GM19397 (cell line): ENCODE measurements at regions not wholly inside any gene's neighbourhood (a gene's known extent, or its start where the extent isn't known, plus 50 kb on each side); places are given as distances from the start of the nearest gene placed in this dataset.

Experiments
- ATAC-seq: cut with Tn5 transposase; IDR thresholded peaks from one replicate; pipeline ENCODE4 v1.9.1; 2021; ENCODE audit warnings: mild to moderate bottlenecking, moderate library complexity; ENCODE audit not compliant: unreplicated experiment

DNA sequence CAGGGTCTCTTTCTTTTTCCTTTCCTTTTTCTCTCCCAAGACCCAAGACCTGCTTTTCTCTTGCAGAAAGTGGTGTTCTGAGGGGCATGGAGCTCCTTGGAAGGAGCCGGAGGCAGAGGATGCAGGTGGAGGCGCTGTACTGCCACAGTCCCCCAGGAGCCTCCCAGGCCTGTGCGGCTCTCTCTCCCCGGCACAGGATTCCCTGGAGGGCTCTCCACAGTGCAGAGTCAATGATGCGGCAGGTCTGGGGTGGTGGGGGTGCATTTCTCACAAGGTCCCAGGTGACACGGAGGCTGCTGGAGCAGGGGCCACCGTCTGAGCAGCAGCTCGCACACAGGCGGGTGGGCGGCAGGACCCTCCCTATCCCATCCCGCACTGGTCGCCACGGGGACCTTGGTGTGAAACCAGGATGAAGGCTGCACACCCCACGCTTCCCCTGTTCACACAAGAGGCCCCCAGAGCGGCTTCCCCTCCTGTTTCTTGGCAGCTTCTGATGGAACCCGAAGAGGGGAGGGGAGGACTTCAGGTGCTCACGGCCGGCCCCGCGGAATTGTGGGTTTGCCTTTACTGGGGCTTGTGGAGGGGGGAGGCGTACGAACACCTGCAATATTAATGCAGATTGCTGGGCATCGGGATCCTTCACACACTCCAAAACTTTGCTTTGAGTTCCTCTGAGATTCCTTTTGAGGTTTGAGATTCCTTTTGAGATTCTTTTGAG, 186.9 kb downstream of the ENGASE start:
- no peak for ATAC-seq

DNA sequence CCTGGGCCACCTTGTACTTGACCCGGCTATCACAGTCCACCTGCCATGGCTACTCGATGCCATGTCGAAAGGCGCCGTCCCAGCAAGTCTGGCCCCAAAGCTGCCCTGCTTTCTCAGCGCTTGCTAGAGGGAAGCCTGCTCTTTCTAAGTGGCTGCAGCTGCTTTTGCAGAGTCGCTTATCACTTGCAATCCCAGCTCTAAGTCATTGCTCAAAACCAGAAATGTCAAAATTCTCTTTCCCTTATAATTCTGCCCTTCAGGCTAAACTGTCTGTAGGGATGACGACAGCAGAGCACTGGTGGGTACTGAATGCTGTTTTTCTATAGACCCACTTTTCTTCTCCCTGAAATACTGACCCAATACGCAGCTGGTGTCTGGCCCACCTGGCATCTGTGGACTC, 184.2 kb downstream of the ENGASE start:
- ATAC-seq = no peak

- ATAC-seq = no peak
Observed at GRCh38 chr17:79258041-79258440, 183.4 kb downstream of the ENGASE start.

DNA sequence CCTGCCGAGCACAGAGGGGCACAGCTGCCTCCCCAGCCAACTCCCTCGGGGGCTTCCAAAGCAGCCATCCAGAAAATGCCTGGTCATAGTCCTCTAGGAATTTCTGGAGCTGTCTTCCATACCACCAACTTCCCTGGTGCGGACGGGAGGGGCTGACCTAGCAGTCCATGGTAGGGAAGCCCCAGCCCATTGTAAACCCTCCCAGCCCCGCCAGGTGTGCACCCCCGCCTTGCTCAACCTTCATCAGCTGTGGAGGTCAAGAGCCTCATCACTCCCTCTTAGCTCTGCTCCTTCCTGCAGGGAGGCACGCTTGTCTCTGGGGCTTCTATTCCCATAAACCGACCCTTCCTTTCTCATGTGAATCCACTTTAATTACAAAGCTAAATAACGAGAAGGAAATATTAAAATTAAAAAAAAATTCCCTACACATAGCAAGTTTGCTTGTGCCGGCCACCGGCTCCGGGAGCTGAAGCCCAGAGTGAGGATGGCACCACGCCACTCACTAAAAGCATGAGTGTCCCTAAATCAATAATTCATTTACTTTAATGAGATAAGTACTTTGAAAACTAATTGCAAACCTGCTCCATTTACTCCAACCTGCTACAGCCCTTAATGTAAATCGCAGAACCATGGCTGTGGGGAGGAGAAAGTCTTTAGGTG, 181.4 kb downstream of the ENGASE start:
- no peak for ATAC-seq

DNA sequence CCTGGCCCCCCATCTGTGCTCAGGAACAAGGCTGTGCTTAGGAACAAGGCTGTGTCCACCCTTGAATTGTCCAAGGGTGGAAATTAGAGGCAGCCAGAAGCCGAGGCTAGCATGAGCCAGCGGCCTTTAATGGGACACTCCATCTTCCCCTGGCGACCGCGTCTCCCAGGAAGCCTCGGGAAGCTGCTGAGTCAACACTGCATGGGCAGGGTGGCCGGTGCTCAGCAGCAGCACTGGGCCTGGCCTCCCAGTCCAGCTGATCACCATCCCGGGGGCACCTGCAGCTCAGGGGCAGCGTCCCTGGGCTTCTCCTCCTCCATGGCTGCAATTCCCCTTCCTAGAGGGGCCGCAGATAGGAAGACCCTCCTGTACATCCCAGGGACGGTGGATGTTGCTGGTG, 180.8 kb downstream of the ENGASE start:
- ATAC-seq = no peak

GRCh38 chr17:79255046-79255445, 180.4 kb downstream of the ENGASE start:
- no peak for ATAC-seq

- ATAC-seq = no peak
Observed at GRCh38 chr17:79252886-79253285, 178.3 kb downstream of the ENGASE start.

DNA sequence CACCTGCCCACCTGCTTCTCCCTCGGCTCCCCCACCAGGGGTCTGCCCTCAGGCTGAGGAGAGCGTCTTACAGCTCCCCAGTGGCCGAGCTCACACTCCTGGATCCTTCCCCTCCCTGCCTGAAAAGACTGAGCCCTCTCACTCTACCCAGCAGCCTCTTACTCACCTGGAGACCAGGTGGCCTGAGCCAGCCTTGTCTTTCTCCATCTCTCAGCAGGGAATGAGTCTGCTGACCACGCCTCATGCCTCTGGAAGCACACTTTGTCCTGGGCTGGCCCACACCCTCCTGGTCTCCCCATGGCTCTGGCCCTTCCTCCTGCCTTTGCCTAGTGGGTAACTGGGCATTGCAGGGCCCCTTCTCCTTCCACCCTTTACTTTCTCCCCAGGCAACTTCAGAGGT, 177.2 kb downstream of the ENGASE start:
- no peak for ATAC-seq

- ATAC-seq = no peak
Observed at GRCh38 chr17:79249929-79250521, 175.4 kb downstream of the ENGASE start.

GRCh38 chr17:79248843-79249493, 174.3 kb downstream of the ENGASE start:
- ATAC-seq = no peak

DNA sequence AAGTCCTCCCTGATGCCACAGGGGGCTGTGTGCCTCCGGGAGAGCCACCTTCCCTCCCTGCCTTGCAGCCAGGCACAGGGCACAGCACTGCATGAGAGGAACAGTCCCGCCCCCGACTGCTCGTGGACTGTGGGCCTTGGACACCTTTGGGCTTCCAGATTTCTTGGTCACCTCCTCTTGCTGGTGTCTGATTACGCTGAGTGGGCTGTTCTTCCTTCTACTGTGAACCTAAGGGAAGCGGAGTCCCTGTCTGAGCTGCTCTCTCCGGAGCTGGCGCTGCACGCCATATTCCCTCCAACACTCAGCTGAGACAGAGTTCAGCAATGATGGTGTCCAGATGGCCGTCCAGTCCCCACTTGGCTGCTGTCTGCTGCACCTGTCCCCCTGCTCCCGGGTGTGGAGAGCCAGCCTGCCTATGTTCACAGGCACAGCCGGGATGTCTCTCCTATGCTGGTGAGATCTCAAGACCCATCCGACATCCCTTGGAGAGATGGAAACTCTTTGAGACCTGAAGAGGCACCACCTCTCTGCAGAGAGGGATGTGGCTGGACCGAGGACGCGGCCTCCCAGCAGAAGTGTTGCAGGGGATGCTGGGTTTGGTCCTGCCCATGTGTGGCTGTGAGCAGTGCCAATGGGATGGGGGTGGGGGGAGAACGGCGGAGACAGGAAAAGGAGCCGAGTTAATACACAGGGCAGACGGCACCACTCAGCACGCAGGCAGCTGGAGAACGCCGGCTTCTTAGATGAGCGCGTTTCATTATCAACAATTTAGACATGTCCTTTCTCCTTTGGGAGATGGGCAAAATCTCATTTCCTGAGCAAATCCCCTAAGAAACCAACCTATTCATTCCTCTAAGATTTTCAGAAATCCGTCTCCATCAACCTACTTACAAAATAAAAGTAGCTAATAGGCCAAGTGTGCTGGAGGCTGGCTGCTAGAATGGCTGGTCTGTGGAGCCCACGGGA, 171.9 kb downstream of the ENGASE start:
- ATAC-seq = no peak

DNA sequence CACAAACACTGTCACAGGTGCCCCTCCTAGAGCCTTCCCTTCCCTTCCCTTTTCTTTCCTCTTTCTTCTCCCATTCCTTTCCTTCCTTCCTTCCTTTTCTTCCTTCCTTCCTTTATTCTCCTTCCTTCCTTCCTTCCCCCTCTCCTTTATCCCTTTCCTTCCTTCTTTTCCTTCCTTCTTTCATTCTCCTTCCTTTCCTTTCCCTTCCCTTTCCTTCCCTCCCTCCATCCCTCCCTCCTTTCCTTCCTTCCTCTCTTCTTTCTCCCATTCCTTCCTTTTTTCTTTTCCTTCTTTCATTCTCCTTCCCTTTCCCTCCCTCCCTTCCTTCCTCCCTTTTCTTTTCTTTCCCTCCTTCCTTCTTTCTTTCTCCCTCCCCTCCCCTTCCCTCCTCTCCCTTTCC, 170.0 kb downstream of the ENGASE start:
- no peak for ATAC-seq

- no peak for ATAC-seq
Observed at GRCh38 chr17:79243996-79244395, 169.4 kb downstream of the ENGASE start.

DNA sequence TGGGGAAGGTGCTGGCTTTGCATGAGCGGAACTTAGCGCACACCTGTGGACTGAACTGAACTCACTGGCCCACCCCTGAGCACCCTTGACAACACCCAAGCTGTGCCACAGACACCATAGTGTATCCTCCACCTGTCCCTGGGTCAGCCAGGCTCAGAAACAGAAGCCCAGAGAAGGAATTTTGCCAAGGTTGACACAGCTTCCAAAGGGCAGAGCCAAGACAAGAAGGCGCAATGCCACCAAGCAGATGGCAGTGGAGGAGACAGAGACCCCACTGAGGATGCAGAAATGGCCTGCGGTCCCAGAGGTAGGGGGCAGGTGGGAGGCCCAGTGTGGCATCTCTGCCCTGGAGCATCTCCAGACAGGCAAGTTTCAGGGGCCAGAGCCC, 169.0 kb downstream of the ENGASE start:
- ATAC-seq = no peak

DNA sequence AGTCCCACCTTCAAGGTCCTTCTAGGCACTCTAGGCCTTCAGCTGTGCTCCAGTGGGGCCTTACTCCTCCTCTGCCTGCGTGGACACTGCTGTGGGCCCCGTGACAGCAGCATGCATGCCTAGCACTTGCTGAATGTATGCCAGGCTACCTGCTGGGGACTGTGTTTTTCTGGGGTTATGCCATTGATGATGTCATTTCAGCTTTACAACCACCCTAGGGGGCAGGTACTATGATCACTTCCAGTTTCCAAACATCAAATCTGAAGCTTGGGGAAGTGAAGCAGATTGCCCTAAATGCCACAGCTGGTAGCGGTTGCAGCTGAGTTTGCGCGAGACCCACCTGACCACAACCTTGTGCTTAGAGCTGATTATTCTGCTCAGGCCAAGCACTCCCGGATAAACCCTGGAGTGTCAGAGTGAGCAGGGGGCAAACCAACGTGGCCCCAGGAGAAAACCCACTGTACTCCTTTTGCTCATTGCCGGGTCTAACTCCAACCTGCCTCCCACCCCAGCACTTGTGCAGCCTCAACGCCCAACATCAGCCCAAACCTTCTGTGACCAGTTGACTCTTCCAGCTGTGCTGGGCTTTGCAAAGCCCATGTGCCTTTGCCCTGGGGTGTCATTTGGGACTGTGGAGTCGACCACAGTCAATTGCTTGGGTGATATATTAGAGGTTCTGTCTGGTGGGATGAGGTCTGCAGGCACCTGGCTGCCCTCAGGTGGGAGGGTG, 168.4 kb downstream of the ENGASE start:
- ATAC-seq = no peak

DNA sequence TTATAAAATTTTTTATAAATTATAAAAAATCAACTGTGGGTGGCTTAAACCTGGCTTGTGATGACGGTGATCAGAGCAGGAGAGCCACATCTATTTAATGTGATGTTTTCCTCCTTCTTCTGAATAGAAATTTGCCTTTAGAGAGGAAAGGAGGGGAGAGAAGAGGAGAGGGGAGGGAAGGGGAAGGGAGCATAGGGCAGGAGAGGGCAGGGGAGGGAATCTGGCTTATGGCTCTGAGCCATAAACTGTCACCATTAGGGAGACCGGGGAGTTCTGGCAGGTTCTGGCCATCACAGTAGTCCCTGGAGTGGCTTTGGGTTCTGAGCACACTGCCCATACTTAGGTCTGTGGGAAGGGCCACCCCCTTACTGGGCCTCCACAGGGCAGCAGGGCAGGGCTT, 167.8 kb downstream of the ENGASE start:
- ATAC-seq = no peak

DNA sequence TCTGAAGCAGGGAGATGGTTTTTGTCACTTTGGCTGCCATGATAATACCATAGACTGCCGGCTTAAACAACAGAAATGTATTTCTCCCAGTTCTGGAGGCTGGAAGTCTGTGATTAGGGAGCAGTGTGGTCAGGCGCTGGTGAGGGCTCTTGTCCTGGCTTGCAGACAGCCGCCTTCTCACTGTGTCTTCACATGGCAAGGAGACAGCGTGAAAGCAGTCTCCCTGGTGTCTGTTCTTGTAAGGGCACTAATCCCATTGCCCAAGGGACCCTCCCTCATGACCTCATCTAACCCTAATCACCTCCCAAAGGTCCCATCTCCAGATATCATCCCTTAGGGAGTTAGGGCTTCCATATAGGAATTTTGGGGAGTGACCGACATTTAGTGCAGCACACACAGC, 167.0 kb downstream of the ENGASE start:
- no peak for ATAC-seq

GRCh38 chr17:79239205-79239604, 164.6 kb downstream of the ENGASE start:
- no peak for ATAC-seq

- ATAC-seq = no peak
Observed at GRCh38 chr17:79237448-79238053, 162.9 kb downstream of the ENGASE start.

DNA sequence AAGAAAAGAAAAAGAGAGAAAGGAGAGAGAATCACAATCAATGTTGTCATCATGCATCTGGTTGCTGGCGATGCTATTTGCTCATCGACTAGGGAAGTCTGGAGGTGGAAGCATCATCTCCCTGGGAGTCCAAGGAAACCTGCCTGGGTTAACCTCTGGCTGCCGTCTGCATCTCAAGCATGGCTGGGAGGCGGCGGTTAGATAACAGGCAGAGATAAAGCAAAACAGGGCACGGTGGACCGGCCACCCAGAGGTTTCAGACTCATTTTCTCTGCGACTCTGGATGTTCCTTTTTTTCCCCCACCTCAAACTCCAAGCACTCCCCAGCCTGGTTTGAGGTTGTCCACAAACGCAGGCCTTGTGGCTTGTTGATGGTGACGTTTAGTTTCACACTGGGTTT, 161.2 kb downstream of the ENGASE start:
- ATAC-seq = no peak
